Erythroblast (primary cell): ENCODE measurements at regions not wholly inside any gene's neighbourhood (a gene's known extent, or its start where the extent isn't known, plus 50 kb on each side); places are given as distances from the start of the nearest gene placed in this dataset.

Experiments used
- GATA1 ChIP-seq: IDR thresholded peaks from 2 replicates; pipeline ENCODE4 v1.6.1; 2011; ENCODE audit warnings: low read depth, mild to moderate bottlenecking, control low read depth, low read length, moderate library complexity
- POLR2A ChIP-seq: IDR thresholded peaks from 2 replicates; pipeline ENCODE4 v1.6.1; 2011; ENCODE audit warnings: mild to moderate bottlenecking, low read length

DNA sequence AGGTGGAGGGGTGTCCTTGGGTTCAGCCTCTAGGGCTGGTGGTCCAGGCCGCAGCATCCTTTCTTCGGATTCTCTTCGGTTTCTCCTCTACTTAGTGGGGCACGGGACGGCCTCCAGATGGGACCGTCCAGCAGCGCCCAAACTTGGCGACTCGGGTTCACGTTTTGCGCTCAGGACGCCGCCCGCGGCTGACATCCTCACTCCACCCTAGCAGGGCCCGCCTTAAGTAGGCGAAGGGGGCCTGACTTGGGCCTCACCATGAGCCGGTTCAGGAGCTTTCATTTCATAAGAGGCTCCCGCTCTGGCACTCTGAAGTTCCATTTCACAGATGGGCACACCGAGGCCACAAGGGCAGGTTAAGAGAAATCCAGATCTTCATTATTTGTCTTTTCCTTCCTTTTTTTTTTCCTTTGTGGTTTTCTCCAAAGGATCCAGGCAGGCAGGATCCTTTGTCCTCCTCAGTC, 141.2 kb downstream of the SEC14L1 start:
- TF ChIP-seq POLR2A: no peak
- no peak for TF ChIP-seq GATA1
